Trophoblast cell (in vitro differentiated cells and primary cell): ENCODE measurements at regions not wholly inside any gene's neighbourhood (a gene's known extent, or its start where the extent isn't known, plus 50 kb on each side); places are given as distances from the start of the nearest gene placed in this dataset.

Experiments used
- DNase-seq, 2 donors: peaks; one replicate each; pipeline ENCODE4 v3.0.0-alpha.2; 2016
- H2AFZ ChIP-seq: 2 replicates; pipeline ENCODE4 v1.6.1; 2013; ENCODE audit warnings: low read length, moderate library complexity, mild to moderate bottlenecking; ENCODE audit not compliant: insufficient read depth, poor library complexity
- H2AK5ac ChIP-seq: 2 replicates; pipeline ENCODE4 v1.6.1; 2013; ENCODE audit warnings: mild to moderate bottlenecking, low read length
- H2BK120ac ChIP-seq: 2 replicates; pipeline ENCODE4 v1.6.1; 2013; ENCODE audit warnings: low read length, mild to moderate bottlenecking, moderate library complexity; ENCODE audit not compliant: insufficient read depth, poor library complexity
- H2BK12ac ChIP-seq: 2 replicates; pipeline ENCODE4 v1.6.1; 2013; ENCODE audit warnings: mild to moderate bottlenecking, low read length, moderate library complexity
- H2BK5ac ChIP-seq: 2 replicates; pipeline ENCODE4 v1.6.1; 2013; ENCODE audit warnings: low read length, low read depth, moderate library complexity, mild to moderate bottlenecking; ENCODE audit not compliant: poor library complexity
- H3K14ac ChIP-seq: 2 replicates; pipeline ENCODE4 v1.6.1; 2013; ENCODE audit warnings: mild to moderate bottlenecking, low read length
- H3K18ac ChIP-seq: 2 replicates; pipeline ENCODE4 v1.6.1; 2013; ENCODE audit warnings: mild to moderate bottlenecking, low read length
- H3K23ac ChIP-seq: 2 replicates; pipeline ENCODE4 v1.6.1; 2013; ENCODE audit warnings: low read length
- H3K27ac ChIP-seq: 2 replicates; pipeline ENCODE4 v1.5.1; 2013; ENCODE audit warnings: low read depth, mild to moderate bottlenecking, inconsistent platforms, low read length, moderate library complexity
- H3K27me3 ChIP-seq: 2 replicates; pipeline ENCODE4 v1.6.1; 2013; ENCODE audit warnings: inconsistent platforms, mild to moderate bottlenecking, low read length, moderate library complexity; ENCODE audit not compliant: insufficient read depth
- H3K36me3 ChIP-seq, 2 experiments: 1 replicate in 1 of 2; 2 replicates in 1 of 2; pipeline ENCODE4 v1.6.1; 2013; ENCODE audit warnings: low read length in 2 of 2, mild to moderate bottlenecking in 2 of 2, moderate library complexity in 1 of 2; ENCODE audit not compliant: insufficient read depth in 2 of 2, control insufficient read depth in 1 of 2
- H3K4ac ChIP-seq: 2 replicates; pipeline ENCODE4 v1.6.1; 2013; ENCODE audit warnings: low read depth, mild to moderate bottlenecking, low read length, moderate library complexity
- H3K4me1 ChIP-seq, 2 experiments: 1 replicate in 1 of 2; 2 replicates in 1 of 2; pipeline ENCODE4 v1.6.1; 2013; ENCODE audit warnings: low read length in 2 of 2, mild to moderate bottlenecking in 2 of 2, moderate library complexity in 1 of 2; ENCODE audit not compliant: insufficient read depth in 2 of 2, control insufficient read depth in 1 of 2
- H3K4me2 ChIP-seq: 2 replicates; pipeline ENCODE4 v1.6.1; 2013; ENCODE audit warnings: inconsistent platforms, mild to moderate bottlenecking, low read length, moderate library complexity
- H3K4me3 ChIP-seq: 2 replicates; pipeline ENCODE4 v1.5.1; 2013; ENCODE audit warnings: mild to moderate bottlenecking, low read depth, low read length, inconsistent platforms
- H3K79me1 ChIP-seq: one replicate; pipeline ENCODE4 v1.6.1; 2013; ENCODE audit warnings: low read length
- H3K79me2 ChIP-seq: 2 replicates; pipeline ENCODE4 v1.6.1; 2013; ENCODE audit warnings: low read length, mild to moderate bottlenecking; ENCODE audit not compliant: control insufficient read depth, insufficient read depth, poor library complexity
- H3K9ac ChIP-seq: 2 replicates; pipeline ENCODE4 v1.6.1; 2013; ENCODE audit warnings: mild to moderate bottlenecking, low read length
- H3K9me3 ChIP-seq: 2 replicates; pipeline ENCODE4 v1.6.1; 2013; ENCODE audit warnings: low read depth, mild to moderate bottlenecking, control low read depth, inconsistent platforms, low read length; ENCODE audit not compliant: insufficient read depth
- H4K12ac ChIP-seq: 2 replicates; pipeline ENCODE4 v1.6.1; 2013; ENCODE audit warnings: low read depth, mild to moderate bottlenecking, low read length, moderate library complexity
- H4K8ac ChIP-seq: 2 replicates; pipeline ENCODE4 v1.6.1; 2013; ENCODE audit warnings: low read depth, mild to moderate bottlenecking, low read length, moderate library complexity
- H4K91ac ChIP-seq: one replicate; pipeline ENCODE4 v1.6.1; 2013; ENCODE audit warnings: low read depth, mild to moderate bottlenecking, low read length, moderate library complexity
- WGBS: extraction: QIAGEN DNeasy Blood & Tissue Kit; methylation state at CpG from one replicate; pipeline ENCODE4 v1.1.7; 2013; ENCODE audit warnings: missing lambda C conversion rate; ENCODE audit not compliant: insufficient read length, insufficient coverage; ENCODE audit errors: extremely low coverage; 5-methylcytosine and 5-hydroxymethylcytosine counted together

GRCh38 chr18:56505971-56506370, 132.4 kb downstream of the TXNL1 start:
- no peaks in the 10 kb centered on the region for H3K79me2 ChIP-seq
- no peaks in the 10 kb centered on the region for H3K36me3 ChIP-seq
- no peak overlapping the region for H3K14ac ChIP-seq
- H3K9me3 ChIP-seq, result no peaks in the 10 kb centered on the region
- H3K4me3 ChIP-seq, result no peak overlapping the region
- H3K4ac ChIP-seq, result no peak overlapping the region
- H3K23ac ChIP-seq, result no peak overlapping the region
- H2BK5ac ChIP-seq, result no peak overlapping the region
- no peak overlapping the region for H3K9ac ChIP-seq
- no peak overlapping the region for H2BK12ac ChIP-seq
- no peak overlapping the region for H4K8ac ChIP-seq
- H3K27ac ChIP-seq, result no peak overlapping the region
- no peak overlapping the region for H3K4me2 ChIP-seq
- no peak overlapping the region for H2BK120ac ChIP-seq
- H4K91ac ChIP-seq, result no peak overlapping the region
- H3K4me1 ChIP-seq, result no peaks in the 10 kb centered on the region
- no peak overlapping the region for H4K12ac ChIP-seq
- no peaks in the 10 kb centered on the region for H3K79me1 ChIP-seq
- no peak overlapping the region for H2AFZ ChIP-seq
- H3K27me3 ChIP-seq, result no peaks in the 10 kb centered on the region
- no peak overlapping the region for H3K18ac ChIP-seq
- DNase-seq, result no peak
- H2AK5ac ChIP-seq, result no peak overlapping the region

DNA sequence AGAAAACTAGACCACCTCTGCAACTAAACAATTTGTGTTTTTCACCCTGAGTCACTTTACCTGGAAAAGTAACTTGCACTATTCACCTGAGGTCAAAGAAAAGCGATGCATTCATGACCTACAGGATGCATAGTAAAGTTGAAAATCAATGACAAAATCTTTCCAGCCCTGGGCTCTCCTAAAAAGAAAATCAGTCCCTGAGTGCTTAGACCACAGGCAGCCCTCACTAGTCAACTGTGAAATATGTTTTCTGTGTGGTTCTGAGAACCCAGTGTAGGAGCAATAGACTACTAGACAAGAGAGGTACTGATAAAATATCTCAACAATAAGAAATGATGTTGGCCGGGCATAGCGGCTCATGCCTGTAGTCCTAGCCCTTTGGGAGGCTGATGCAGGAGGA, 133.1 kb downstream of the TXNL1 start:
- no peak overlapping the region for H3K14ac ChIP-seq
- no CpG with 5 or more reads among the region's 3 CpGs for WGBS

DNA sequence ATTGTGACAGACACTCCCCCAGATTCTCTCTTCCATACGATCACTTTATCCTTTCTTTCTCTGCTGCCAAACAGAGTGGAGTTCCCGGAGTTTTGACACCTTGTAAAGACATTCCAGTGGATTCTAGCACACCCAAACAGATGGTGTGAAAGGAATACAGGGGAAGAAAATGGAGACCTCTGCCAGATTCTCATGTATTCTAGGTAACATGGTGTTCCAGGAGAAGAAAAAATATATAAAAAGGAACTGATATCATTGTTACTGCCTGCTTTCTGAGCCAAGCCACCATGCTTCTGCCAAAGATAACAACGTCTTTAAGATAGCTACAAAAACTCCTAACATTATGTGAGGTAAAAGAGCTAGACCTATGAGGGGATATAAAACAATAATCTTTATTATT, 136.5 kb downstream of the TXNL1 start:
- H3K23ac ChIP-seq, result no peak overlapping the region
- no peak overlapping the region for H4K91ac ChIP-seq
- no peak overlapping the region for H2AK5ac ChIP-seq
- no peak overlapping the region for H3K4me3 ChIP-seq
- no peak overlapping the region for H2AFZ ChIP-seq
- H3K4me2 ChIP-seq, result no peak overlapping the region
- H3K14ac ChIP-seq, result no peak overlapping the region
- no peaks in the 10 kb centered on the region for H3K36me3 ChIP-seq
- H2BK5ac ChIP-seq, result no peak overlapping the region
- WGBS, result no CpG with 5 or more reads among the region's 3 CpGs
- no peaks in the 10 kb centered on the region for H3K9me3 ChIP-seq
- no peak overlapping the region for H3K18ac ChIP-seq
- no peak overlapping the region for H2BK12ac ChIP-seq
- H2BK120ac ChIP-seq, result no peak overlapping the region
- H3K4ac ChIP-seq, result no peak overlapping the region
- H4K12ac ChIP-seq, result no peak overlapping the region
- H3K79me1 ChIP-seq, result no peaks in the 10 kb centered on the region
- no peaks in the 10 kb centered on the region for H3K79me2 ChIP-seq
- no peak overlapping the region for H3K27ac ChIP-seq
- H3K4me1 ChIP-seq, result no peaks in the 10 kb centered on the region
- no peaks in the 10 kb centered on the region for H3K27me3 ChIP-seq
- H3K9ac ChIP-seq, result peak overlapping the region; percentile 16
- no peak for DNase-seq
- no peak overlapping the region for H4K8ac ChIP-seq

More for the DNA sequence above, 133.1 kb downstream of the TXNL1 start:
- Histone ChIP-seq H3K27ac (no peak overlapping the region), H2AK5ac (no peak overlapping the region), H4K8ac (no peak overlapping the region), H3K18ac (no peak overlapping the region), H3K9ac (no peak overlapping the region), H2AFZ (no peak overlapping the region), H3K4me2 (no peak overlapping the region), H3K9me3 (no peaks in the 10 kb centered on the region), H3K36me3 (no peaks in the 10 kb centered on the region), H3K4ac (no peak overlapping the region), H2BK5ac (no peak overlapping the region), H2BK12ac (no peak overlapping the region), H3K27me3 (no peaks in the 10 kb centered on the region), H2BK120ac (no peak overlapping the region), H4K12ac (no peak overlapping the region), H3K4me1 (no peaks in the 10 kb centered on the region), H4K91ac (no peak overlapping the region), H3K79me1 (no peaks in the 10 kb centered on the region), H3K23ac (no peak overlapping the region), H3K79me2 (no peaks in the 10 kb centered on the region), H3K4me3 (no peak overlapping the region)
- no peak for DNase-seq

DNA sequence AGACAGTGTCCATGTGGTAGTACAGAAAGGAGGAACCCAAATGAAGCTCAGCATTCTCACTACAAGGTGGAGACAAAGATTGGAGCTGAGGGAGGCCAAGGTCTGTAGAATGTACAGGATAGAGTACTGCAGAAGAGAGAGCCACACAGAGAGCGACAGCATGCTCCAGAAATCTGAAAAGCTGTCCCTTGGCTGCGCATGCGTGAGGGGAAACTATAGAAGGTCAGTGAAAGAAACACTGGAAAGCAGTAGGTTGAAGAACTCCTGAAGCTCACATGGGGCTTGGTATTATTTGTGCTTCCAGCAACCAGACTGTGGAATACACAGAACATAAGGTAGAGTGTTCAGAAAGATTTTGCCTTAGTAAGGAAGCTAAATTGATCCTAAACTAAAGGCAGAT, 142.5 kb downstream of the TXNL1 start:
- no peaks in the 10 kb centered on the region for H3K27me3 ChIP-seq
- no peak overlapping the region for H2BK12ac ChIP-seq
- H3K4me1 ChIP-seq, result peaks cover 0 to 3% of the 10 kb centered on the region in 2 experiments
- no peak for DNase-seq
- no peak overlapping the region for H3K9ac ChIP-seq
- H3K4me2 ChIP-seq, result no peak overlapping the region
- no peak overlapping the region for H2BK5ac ChIP-seq
- no peak overlapping the region for H3K18ac ChIP-seq
- H3K14ac ChIP-seq, result no peak overlapping the region
- H3K23ac ChIP-seq, result no peak overlapping the region
- no peak overlapping the region for H2AFZ ChIP-seq
- H2AK5ac ChIP-seq, result no peak overlapping the region
- H3K79me1 ChIP-seq, result no peaks in the 10 kb centered on the region
- H3K79me2 ChIP-seq, result no peaks in the 10 kb centered on the region
- no CpG with 5 or more reads among the region's 3 CpGs for WGBS
- no peaks in the 10 kb centered on the region for H3K36me3 ChIP-seq
- no peak overlapping the region for H3K4ac ChIP-seq
- no peak overlapping the region for H4K12ac ChIP-seq
- H4K8ac ChIP-seq, result no peak overlapping the region
- H4K91ac ChIP-seq, result no peak overlapping the region
- no peaks in the 10 kb centered on the region for H3K9me3 ChIP-seq
- H3K4me3 ChIP-seq, result no peak overlapping the region
- no peak overlapping the region for H2BK120ac ChIP-seq
- no peak overlapping the region for H3K27ac ChIP-seq
